ENCODE measurements at regions not wholly inside any gene's neighbourhood (a gene's known extent, or its start where the extent isn't known, plus 50 kb on each side); places are given as distances from the start of the nearest gene placed in this dataset.
"Not testable (repeated sequence)": the region's sequence is repeated elsewhere in the genome, so short reads cannot be mapped to it uniquely, and the experiment has no call there.

DNA sequence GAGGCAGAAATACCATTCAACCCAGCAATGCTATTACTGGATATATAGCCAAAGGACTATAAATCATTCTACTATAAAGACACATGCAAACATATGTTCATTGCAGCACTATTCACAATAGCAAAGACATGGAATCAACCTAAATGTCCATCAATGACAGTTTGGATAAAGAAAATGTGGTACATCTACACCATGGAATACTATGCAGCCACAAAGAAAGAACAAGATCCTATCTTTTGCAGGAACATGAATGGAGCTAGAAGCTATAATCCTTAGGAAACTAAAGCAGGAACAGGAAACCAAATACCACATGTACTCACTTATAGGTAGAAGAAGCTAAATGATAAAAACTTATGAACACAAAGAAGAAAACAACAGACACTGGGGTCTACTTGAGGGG, 730.3 kb upstream of the ADGRB3 start:
- TF ChIP-seq, protein P1, sequence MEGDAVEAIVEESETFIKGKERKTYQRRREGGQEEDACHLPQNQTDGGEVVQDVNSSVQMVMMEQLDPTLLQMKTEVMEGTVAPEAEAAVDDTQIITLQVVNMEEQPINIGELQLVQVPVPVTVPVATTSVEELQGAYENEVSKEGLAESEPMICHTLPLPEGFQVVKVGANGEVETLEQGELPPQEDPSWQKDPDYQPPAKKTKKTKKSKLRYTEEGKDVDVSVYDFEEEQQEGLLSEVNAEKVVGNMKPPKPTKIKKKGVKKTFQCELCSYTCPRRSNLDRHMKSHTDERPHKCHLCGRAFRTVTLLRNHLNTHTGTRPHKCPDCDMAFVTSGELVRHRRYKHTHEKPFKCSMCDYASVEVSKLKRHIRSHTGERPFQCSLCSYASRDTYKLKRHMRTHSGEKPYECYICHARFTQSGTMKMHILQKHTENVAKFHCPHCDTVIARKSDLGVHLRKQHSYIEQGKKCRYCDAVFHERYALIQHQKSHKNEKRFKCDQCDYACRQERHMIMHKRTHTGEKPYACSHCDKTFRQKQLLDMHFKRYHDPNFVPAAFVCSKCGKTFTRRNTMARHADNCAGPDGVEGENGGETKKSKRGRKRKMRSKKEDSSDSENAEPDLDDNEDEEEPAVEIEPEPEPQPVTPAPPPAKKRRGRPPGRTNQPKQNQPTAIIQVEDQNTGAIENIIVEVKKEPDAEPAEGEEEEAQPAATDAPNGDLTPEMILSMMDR (IDR thresholded peaks at IDR 0.05; ENCODE audit: borderline replicate concordance, extremely low read depth, low read length, poor library complexity, severe bottlenecking) = not testable (repeated sequence)
- TF ChIP-seq EZH2 (IDR thresholded peaks at IDR 0.05; ENCODE audit: borderline replicate concordance, low read depth, low read length, severe bottlenecking) = not testable (repeated sequence)
